Activated CD8-positive, alpha-beta memory T cell treated with anti-CD3 and anti-CD28 coated beads, Interleukin-2, amount 10 ng/mL, durations not matched to agents 7 days and 5 days (primary cell): ENCODE measurements at regions not wholly inside any gene's neighbourhood (a gene's known extent, or its start where the extent isn't known, plus 50 kb on each side); places are given as distances from the start of the nearest gene placed in this dataset.

ENCODE experiments used
- ATAC-seq: fragments of 150-1000 bp; cut with Tn5 transposase; one replicate; pipeline ENCODE4 v1.10.0; 2021; ENCODE audit warnings: moderate library complexity
- CTCF ChIA-PET: fragments of 350-600 bp; sonication (Branson Sonifier 250); formaldehyde crosslinking; loops from one replicate; lab custom pipeline; 2021; ENCODE audit warnings: antibody characterized with exemption; lab: Charles Lee
- DNase-seq: peaks from one replicate; pipeline ENCODE4 v3.0.0-alpha.2; 2020
- H3K27ac Mint-ChIP-seq: one replicate; pipeline ENCODE4 v1.8.0; 2021; ENCODE audit warnings: mild to moderate bottlenecking, mixed read lengths
- H3K27me3 Mint-ChIP-seq: one replicate; pipeline ENCODE4 v1.8.0; 2021; ENCODE audit warnings: mixed read lengths
- H3K36me3 Mint-ChIP-seq: one replicate; pipeline ENCODE4 v1.8.0; 2021; ENCODE audit warnings: mild to moderate bottlenecking, mixed read lengths
- H3K4me1 Mint-ChIP-seq: one replicate; pipeline ENCODE4 v1.8.0; 2021; ENCODE audit warnings: mixed read lengths
- H3K4me3 Mint-ChIP-seq: one replicate; pipeline ENCODE4 v1.8.0; 2021; ENCODE audit warnings: mild to moderate bottlenecking, moderate library complexity, mixed read lengths
- H3K9me3 Mint-ChIP-seq: one replicate; pipeline ENCODE4 v1.8.0; 2022; ENCODE audit warnings: low read depth, mixed read lengths

DNA sequence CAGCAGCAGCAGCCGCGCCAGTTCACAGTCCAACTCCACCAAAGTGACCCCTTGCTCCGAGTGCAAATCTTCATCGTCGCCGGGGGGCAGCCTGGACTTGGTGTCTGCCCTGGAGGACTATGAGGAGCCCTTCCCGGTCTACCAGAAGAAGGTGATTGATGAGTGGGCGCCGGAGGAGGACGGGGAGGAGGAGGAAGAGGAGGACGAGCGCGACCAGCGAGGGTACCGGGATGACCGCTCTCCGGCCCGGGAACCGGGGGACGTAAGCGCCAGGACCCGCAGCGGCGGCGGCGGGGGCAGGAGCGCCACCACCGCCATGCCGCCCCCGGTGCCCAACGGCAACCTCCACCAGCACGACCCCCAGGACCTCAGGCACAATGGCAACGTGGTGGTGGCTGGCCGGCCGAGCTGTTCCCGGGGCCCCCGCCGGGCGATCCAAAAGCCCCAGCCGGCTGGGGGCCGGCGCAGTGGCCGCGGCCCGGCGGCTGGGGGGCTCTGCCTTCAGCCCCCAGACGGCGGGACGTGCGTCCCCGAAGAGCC is 224.1 kb upstream of the IL12A start:
- H3K36me3 Mint-ChIP-seq = no peaks in the 10 kb centered on the region
- no peaks in the 10 kb centered on the region for H3K9me3 Mint-ChIP-seq
- H3K27me3 Mint-ChIP-seq = peaks cover 63% of the 10 kb centered on the region
- DNase-seq (no peak), ATAC-seq (no peak)
- H3K4me1 Mint-ChIP-seq = peaks cover 13% of the 10 kb centered on the region
- peak overlapping the region; percentile 74 for H3K4me3 Mint-ChIP-seq
- CTCF ChIA-PET = no interaction called here
- no peak overlapping the region for H3K27ac Mint-ChIP-seq

DNA sequence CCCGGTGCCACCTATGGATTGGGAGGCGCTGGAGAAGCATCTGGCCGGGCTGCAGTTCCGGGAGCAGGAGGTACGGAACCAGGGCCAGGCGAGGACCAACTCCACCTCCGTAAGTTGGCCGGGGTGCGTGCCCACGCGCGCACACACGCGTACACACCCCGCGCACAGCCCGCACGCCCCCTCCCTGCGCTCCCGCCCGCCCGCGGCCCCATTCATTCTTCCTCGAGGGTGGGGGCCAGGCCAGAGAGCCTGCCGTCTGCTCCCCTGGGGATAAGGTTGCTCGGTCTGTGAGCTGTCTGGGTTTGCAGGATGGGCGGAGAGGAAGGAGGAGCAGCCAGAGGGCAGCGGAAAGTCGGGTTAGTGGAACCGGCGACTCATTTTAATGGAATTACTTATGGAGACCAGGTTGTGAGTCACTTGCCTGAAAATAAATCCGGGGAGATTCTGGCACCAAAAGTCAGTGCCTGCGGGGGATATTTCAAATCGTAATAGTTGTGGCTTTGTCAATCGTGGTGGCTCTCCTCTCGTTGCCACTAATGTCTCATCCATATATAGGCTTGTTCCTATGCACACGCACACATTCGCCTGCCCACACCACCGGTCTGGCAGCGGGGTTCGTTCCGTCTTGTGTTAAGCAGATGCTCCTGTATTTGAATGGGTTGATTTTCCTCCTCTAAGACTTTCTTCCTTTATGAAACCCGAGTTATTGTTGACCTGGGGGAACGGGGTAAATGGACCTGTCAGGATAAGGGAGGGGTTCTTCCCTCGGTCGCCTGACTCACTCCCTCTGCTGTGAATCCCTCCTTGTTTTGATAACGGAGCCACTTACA is 223.4 kb upstream of the IL12A start:
- Mint-ChIP-seq H3K9me3 (no peaks in the 10 kb centered on the region), H3K27me3 (peaks cover 63% of the 10 kb centered on the region), H3K36me3 (no peaks in the 10 kb centered on the region), H3K27ac (no peak overlapping the region), H3K4me3 (peak overlapping the region; percentile 46), H3K4me1 (peaks cover 13% of the 10 kb centered on the region)
- ATAC-seq (no peak), DNase-seq (no peak)
- CTCF ChIA-PET = no interaction called here

DNA sequence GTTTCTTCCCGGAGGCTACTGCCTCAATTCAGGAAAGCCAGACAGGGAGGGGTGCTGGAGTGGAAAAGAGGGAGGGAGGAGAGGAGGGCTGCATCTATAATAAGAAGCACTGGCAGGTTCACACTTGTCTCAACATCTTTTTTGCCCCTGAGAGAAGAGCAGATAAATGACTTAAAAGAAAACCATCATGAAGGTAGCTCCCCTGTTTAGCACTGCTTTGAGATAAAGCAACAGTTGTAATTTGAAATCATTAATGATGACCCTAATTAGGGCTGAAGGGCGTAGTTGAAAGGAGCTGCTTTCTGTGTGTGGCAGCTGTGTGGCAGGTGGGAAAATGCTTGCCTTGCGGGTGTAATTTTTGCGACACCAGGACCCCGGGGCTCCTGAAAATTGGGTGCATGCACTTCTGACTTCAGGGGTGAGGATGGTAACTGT is 222.8 kb upstream of the IL12A start:
- DNase-seq = no peak
- Mint-ChIP-seq H3K27ac (no peak overlapping the region), H3K4me3 (no peak overlapping the region), H3K36me3 (no peaks in the 10 kb centered on the region), H3K4me1 (peaks cover 13% of the 10 kb centered on the region), H3K27me3 (peaks cover 63% of the 10 kb centered on the region), H3K9me3 (no peaks in the 10 kb centered on the region)
- ATAC-seq = no peak
- CTCF ChIA-PET = interaction anchor here (1.2 kb wide), 1 partner anchor 223 kb away, joined by 3 read pairs; the partner anchor contains the start of gene IL12A

DNA sequence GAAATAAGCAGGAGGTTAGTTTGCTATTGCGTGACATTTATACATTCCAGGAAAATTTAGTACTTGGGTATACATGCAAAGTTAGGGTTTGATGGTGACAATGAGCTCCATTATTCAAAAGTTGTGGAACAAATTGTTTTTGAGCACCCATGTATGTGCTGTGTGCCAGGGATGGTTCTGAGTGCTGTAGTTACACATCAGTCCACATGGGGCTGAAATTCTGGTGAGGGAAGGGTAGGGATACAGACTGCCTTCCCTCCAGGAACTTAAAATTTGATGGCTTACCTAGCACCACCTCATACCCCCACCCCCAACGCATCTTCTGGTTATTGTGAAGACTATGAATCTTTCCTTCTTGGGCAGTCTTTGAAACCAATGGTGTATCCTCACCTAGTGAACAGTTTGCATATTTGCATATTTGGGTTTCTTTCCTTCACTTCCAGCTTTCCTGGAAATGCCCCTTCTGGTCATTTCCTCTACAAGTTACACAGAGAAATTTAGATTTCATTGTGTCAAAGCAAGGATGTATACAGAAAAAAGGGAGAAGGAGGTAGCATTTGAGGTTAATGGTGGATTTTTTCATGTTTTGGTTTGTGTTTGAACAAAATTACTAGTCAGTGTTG is 222.0 kb upstream of the IL12A start:
- peaks cover 58% of the 10 kb centered on the region for H3K27me3 Mint-ChIP-seq
- peaks cover 13% of the 10 kb centered on the region for H3K4me1 Mint-ChIP-seq
- no peak for ATAC-seq
- H3K36me3 Mint-ChIP-seq = no peaks in the 10 kb centered on the region
- H3K27ac Mint-ChIP-seq = no peak overlapping the region
- CTCF ChIA-PET = interaction anchor here (1.2 kb wide), 1 partner anchor 222 kb away, joined by 3 read pairs; the partner anchor contains the start of gene IL12A
- DNase-seq = no peak
- H3K4me3 Mint-ChIP-seq = no peak overlapping the region
- H3K9me3 Mint-ChIP-seq = no peaks in the 10 kb centered on the region

DNA sequence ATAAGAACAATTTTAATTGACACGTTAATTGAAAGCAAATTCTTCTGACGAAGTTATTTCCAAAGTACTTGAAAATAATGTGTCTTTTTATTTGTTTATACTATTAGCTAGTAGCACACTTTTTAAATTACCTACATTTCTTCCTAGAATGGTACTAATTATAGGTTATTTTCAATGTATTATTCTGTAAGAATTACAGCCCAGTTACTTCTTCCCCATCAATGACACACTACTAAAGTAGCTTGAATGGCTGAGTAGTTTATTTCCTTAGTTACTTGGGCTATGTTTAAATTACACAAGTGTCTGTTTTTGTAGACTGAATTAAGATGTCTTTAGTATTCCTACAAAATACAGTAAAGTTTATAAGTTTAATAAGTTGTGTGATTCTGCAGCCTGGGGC is 217.6 kb upstream of the IL12A start:
- Mint-ChIP-seq H3K4me3 (no peak overlapping the region), H3K27ac (no peak overlapping the region), H3K27me3 (peaks cover 52% of the 10 kb centered on the region), H3K36me3 (no peaks in the 10 kb centered on the region), H3K9me3 (no peaks in the 10 kb centered on the region), H3K4me1 (no peaks in the 10 kb centered on the region)
- DNase-seq (no peak), ATAC-seq (no peak)
- CTCF ChIA-PET = no interaction called here

DNA sequence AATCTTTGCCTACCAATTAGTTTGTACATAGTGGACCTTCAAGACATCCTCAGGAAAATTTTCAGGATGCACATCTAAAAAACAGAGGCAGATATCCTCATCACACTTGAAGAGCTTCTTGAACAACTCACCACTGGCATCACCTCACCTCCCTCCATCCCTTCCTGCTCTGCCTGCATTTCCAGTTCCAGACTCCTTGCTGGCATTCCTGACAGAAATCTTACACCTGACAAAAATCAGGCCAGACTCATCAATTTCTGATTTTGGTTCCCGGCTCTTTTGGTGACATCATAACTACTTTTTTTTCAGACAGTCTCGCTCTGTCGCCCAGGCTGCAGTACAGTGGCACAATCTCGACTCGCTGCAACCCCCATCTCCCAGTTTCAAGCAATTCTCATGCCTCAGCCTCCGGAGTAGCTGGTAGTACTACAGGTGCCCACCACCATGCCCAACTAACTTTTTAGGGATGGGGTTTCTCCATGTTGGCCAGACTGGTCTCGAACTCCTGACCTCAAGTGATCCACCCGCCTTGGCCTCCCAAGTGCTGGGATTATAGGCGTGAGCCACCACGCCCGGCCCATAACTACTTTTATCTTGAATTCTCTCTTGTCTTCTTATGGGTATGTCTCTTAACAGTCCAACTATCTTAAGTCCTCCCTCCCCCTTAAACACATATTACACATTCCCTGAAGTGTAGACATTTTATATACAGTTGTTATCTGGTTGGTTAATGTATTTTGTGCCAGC is 216.6 kb upstream of the IL12A start:
- DNase-seq (no peak), ATAC-seq (no peak)
- no peaks in the 10 kb centered on the region for H3K9me3 Mint-ChIP-seq
- no peak overlapping the region for H3K4me3 Mint-ChIP-seq
- H3K4me1 Mint-ChIP-seq = no peaks in the 10 kb centered on the region
- CTCF ChIA-PET = no interaction called here
- no peaks in the 10 kb centered on the region for H3K36me3 Mint-ChIP-seq
- H3K27ac Mint-ChIP-seq = no peak overlapping the region
- peaks cover 45% of the 10 kb centered on the region for H3K27me3 Mint-ChIP-seq

DNA sequence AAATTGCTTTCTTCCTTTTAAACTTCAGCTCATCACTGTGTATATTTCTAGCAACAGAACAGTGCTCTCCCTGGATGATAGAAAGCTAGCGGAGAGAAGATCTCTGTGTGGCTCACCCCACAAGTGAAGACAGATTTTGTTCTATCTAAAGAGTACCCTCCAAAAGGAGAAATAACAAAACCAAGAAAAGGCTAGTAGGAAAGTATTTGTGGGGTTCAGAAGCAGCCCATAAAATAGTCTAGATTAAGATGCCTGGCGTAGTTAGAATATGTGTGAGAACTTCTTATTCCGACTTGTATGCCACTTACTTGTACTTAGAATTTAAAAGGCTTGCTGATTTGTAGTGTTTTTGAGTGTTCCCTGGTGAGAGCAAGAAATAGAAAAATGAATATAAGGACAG is 214.9 kb upstream of the IL12A start:
- no peak overlapping the region for H3K27ac Mint-ChIP-seq
- DNase-seq = no peak
- H3K4me1 Mint-ChIP-seq = no peaks in the 10 kb centered on the region
- no peak for ATAC-seq
- CTCF ChIA-PET = no interaction called here
- H3K9me3 Mint-ChIP-seq = no peaks in the 10 kb centered on the region
- peaks cover 33% of the 10 kb centered on the region for H3K27me3 Mint-ChIP-seq
- H3K4me3 Mint-ChIP-seq = no peak overlapping the region
- no peaks in the 10 kb centered on the region for H3K36me3 Mint-ChIP-seq

DNA sequence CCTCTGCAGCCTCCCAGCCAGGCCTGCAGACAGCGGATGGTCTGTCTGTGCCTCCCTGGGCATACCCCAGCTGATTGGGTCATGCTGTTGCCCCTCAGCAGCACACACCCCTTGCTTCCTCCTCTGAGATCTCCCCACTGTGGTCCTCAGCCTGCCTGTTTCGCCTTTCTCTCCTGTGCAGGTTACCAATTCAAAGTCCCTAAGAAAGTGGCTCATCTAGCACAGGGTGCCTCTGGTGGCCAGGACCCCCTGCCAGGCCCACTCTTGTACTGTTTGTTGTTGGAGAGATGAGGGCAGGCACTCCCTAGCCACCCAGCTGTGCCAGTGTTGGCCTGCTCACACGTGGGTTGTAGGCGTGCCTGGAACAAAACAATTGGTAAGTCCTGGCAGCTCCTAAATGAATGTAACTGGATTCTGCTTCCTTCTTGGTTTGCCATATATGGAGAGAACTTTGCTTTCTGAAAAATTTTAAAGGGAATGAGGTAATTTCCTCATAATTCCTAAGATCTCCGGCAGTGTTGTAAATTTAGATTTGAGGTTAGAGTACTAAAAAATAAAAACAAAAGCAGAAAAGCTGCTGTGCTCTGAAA is 213.2 kb upstream of the IL12A start:
- H3K9me3 Mint-ChIP-seq = no peaks in the 10 kb centered on the region
- H3K4me3 Mint-ChIP-seq = no peak overlapping the region
- peaks cover 35% of the 10 kb centered on the region for H3K27me3 Mint-ChIP-seq
- ATAC-seq (no peak), DNase-seq (no peak)
- H3K27ac Mint-ChIP-seq = no peak overlapping the region
- H3K4me1 Mint-ChIP-seq = no peaks in the 10 kb centered on the region
- CTCF ChIA-PET = no interaction called here
- no peaks in the 10 kb centered on the region for H3K36me3 Mint-ChIP-seq

DNA sequence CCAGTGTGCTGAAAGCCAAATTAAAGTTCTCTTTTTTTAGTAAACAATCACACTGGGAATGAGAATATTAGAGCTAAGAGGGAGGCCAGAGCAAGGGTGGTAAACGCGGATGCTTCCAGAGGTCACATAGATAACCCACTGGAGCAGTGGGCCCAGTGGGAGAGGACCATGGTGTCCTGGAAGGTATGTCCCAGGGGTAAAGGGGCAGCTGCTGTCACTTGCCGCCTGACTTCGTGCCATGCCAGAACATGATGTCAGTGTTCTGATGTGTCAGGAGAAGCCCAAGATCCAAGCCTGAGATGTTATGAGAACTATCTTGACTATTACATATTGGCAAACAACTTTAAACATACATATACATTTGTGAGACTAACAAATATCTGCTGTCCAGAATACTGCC is 211.9 kb upstream of the IL12A start:
- Mint-ChIP-seq H3K27me3 (peaks cover 31% of the 10 kb centered on the region), H3K4me1 (no peaks in the 10 kb centered on the region), H3K27ac (no peak overlapping the region), H3K36me3 (no peaks in the 10 kb centered on the region), H3K4me3 (no peak overlapping the region), H3K9me3 (no peaks in the 10 kb centered on the region)
- DNase-seq (no peak), ATAC-seq (no peak)
- CTCF ChIA-PET = no interaction called here

DNA sequence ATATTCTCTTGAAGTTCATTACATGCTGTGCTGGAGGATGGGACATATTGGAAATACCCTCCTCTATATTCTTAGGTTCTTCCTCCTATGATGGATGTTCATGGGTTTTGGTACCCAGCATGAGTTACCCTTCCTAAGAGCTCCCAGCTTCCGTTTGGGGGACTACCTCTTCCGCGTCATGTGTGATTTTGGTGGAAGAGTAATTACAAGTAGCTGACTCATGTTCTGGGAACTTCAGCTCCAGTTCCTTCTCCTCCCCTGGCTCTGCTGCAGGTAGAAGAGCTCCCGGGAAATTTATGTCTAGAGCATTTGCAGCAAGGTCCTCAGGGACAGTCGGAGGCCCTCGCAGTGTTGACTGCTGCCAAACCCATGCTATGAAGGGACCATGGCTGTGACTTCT is 208.8 kb upstream of the IL12A start:
- Mint-ChIP-seq H3K9me3 (no peaks in the 10 kb centered on the region), H3K4me3 (no peak overlapping the region), H3K27me3 (peaks cover 17% of the 10 kb centered on the region), H3K27ac (no peak overlapping the region), H3K4me1 (no peaks in the 10 kb centered on the region), H3K36me3 (no peaks in the 10 kb centered on the region)
- ATAC-seq = no peak
- no peak for DNase-seq
- CTCF ChIA-PET = interaction anchor here (0.9 kb wide), 1 partner anchor 39 kb away, joined by 3 read pairs; no protein-coding TSS in a partner anchor

DNA sequence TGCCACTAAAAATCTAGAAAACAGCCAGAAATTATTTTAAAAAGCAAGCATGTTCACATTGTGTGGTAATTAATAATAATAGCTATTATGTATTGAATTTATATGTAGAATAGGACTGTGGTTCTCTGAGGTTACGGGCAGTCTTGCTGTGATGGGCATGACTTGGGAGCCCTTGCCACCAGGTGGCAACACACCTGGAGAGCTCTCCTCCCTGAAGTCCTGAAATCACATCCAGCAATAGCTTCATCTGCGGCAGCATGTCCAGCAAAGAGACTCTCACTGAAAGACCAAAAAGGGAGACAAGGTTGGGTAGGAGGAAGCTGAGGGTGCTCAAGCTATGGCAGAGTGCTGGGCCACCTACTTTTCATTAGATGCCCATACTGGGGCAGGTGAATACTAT is 206.8 kb upstream of the IL12A start:
- CTCF ChIA-PET = no interaction called here
- Mint-ChIP-seq H3K4me3 (no peak overlapping the region), H3K27ac (no peak overlapping the region), H3K36me3 (no peaks in the 10 kb centered on the region), H3K4me1 (no peaks in the 10 kb centered on the region), H3K27me3 (peaks cover 6% of the 10 kb centered on the region), H3K9me3 (no peaks in the 10 kb centered on the region)
- no peak for ATAC-seq
- DNase-seq = no peak

DNA sequence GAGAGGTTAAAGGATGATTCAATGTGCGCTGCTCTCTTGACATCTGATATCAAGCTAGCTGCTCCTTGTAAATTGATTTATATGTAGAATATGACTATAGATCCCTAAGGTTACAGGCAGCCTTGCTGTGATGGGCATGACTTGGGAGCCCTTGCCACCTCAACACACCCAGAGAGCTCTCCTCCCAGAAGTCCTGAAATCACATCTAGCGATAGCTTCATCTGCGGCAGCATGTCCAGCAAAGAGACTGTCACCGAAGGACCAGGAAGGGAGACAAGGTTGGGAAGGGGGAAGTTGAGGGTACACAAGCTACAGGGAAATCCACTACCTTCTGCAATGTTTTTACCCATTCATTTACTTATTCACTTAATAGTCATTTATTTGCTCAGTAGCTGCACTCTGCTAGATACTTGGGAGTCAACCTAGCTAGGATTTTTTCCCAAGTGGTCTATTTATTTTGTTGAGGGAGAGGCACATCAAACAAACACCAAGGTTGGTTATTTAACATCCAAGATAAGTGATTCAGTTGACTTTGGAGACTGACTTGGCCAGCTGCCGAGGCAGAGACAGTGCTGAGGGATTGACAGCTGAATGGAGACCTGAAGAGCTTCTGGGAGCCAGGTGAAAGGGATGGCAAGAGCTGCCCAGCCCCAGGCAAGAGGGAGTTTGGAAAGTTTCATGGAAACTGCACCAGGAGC is 205.8 kb upstream of the IL12A start:
- Mint-ChIP-seq H3K9me3 (no peaks in the 10 kb centered on the region), H3K4me1 (no peaks in the 10 kb centered on the region), H3K4me3 (no peak overlapping the region), H3K27me3 (peaks cover 9% of the 10 kb centered on the region), H3K27ac (no peak overlapping the region), H3K36me3 (no peaks in the 10 kb centered on the region)
- CTCF ChIA-PET = no interaction called here
- DNase-seq (no peak), ATAC-seq (no peak)
